ENCODE measurements at regions not wholly inside any gene's neighbourhood (a gene's known extent, or its start where the extent isn't known, plus 50 kb on each side); places are given as distances from the start of the nearest gene placed in this dataset.
"Not testable (repeated sequence)": the region's sequence is repeated elsewhere in the genome, so short reads cannot be mapped to it uniquely, and the experiment has no call there.

GRCh38 chrY:11461406-11461805 is 1239.6 kb upstream of the USP9Y start:
- TF ChIP-seq, protein P1, sequence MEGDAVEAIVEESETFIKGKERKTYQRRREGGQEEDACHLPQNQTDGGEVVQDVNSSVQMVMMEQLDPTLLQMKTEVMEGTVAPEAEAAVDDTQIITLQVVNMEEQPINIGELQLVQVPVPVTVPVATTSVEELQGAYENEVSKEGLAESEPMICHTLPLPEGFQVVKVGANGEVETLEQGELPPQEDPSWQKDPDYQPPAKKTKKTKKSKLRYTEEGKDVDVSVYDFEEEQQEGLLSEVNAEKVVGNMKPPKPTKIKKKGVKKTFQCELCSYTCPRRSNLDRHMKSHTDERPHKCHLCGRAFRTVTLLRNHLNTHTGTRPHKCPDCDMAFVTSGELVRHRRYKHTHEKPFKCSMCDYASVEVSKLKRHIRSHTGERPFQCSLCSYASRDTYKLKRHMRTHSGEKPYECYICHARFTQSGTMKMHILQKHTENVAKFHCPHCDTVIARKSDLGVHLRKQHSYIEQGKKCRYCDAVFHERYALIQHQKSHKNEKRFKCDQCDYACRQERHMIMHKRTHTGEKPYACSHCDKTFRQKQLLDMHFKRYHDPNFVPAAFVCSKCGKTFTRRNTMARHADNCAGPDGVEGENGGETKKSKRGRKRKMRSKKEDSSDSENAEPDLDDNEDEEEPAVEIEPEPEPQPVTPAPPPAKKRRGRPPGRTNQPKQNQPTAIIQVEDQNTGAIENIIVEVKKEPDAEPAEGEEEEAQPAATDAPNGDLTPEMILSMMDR (IDR thresholded peaks at IDR 0.05): peak; percentile 47

DNA sequence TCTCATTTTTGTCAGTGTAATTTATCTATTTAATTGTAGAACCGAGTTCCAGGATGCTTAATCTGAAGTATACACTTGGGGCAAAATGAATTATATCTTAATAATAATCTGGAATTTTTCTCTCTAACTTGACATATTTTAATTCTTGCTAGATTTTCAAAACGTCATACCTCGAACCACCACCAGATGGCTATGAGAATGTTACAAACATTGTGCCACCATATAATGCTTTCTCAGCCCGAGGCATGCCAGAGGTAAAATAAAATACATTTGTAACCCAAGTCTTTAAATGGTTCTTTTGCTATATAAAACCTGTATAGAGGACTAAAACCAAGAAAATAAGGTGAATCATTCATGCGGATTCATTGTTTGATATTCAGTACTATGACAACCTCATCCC is 1234.3 kb upstream of the USP9Y start:
- H3K27ac ChIP-seq; H3K4me1 ChIP-seq; DNase-seq; H3K27me3 ChIP-seq; ATAC-seq; H3K36me3 ChIP-seq; intact Hi-C loops (cut with DNase I); H3K4me3 ChIP-seq; H3K9me3 ChIP-seq: not testable (repeated sequence)

More at GRCh38 chrY:11461406-11461805, 1239.6 kb upstream of the USP9Y start:
- DNase-seq; ATAC-seq; H3K4me1 ChIP-seq; H3K27me3 ChIP-seq; intact Hi-C loops (cut with DNase I); H3K27ac ChIP-seq; H3K9me3 ChIP-seq; H3K4me3 ChIP-seq; H3K36me3 ChIP-seq: not testable (repeated sequence)

All from upper lobe of right lung (tissue), 1 donor.